HepG2 (cell line): ENCODE measurements at regions not wholly inside any gene's neighbourhood (a gene's known extent, or its start where the extent isn't known, plus 50 kb on each side); places are given as distances from the start of the nearest gene placed in this dataset.

Experiments used
- CTCF ChIP-seq: sonication (generic); formaldehyde crosslinking; IDR thresholded peaks from 2 replicates; pipeline ENCODE4 v1.5.0; 2020; ENCODE audit warnings: mild to moderate bottlenecking, missing genetic modification reagents, moderate library complexity
- MAX ChIP-seq: IDR thresholded peaks from 2 replicates; pipeline ENCODE4 v1.6.1; 2012; ENCODE audit warnings: inconsistent platforms
- MTA3 ChIP-seq: sonication (generic); formaldehyde crosslinking; IDR thresholded peaks from 2 replicates; pipeline ENCODE4 v1.4.0; 2020; ENCODE audit warnings: missing genetic modification reagents
- PBX3 ChIP-seq: sonication (generic); formaldehyde crosslinking; IDR thresholded peaks from 2 replicates; pipeline ENCODE4 v1.8.1; 2023; ENCODE audit warnings: missing genetic modification reagents, inconsistent platforms, borderline replicate concordance
- RAD21 ChIP-seq: fragments of 450-650 bp; formaldehyde crosslinking; IDR thresholded peaks from 2 replicates; pipeline ENCODE4 v1.5.0; 2020; ENCODE audit warnings: mild to moderate bottlenecking
- ZNF30 ChIP-seq: sonication (generic); formaldehyde crosslinking; IDR thresholded peaks from 2 replicates; pipeline ENCODE4 v1.5.0; 2020; ENCODE audit warnings: mild to moderate bottlenecking, missing genetic modification reagents

- no peak for TF ChIP-seq RAD21 (CRISPR knock-in tag)
- no peak for TF ChIP-seq MTA3 (CRISPR knock-in tag)
- no peak for TF ChIP-seq PBX3 (CRISPR knock-in tag)
- TF ChIP-seq CTCF: no peak
- TF ChIP-seq ZNF30: no peak
- no peak for TF ChIP-seq MAX
Measured at GRCh38 chr1:10920063-10920626, 92.3 kb upstream of the TARDBP start.
